HG03108 (cell line): ENCODE measurements at regions not wholly inside any gene's neighbourhood (a gene's known extent, or its start where the extent isn't known, plus 50 kb on each side); places are given as distances from the start of the nearest gene placed in this dataset.

Source experiments
- ATAC-seq: cut with Tn5 transposase; IDR thresholded peaks from one replicate; pipeline ENCODE4 v1.9.1; 2021; ENCODE audit warnings: moderate library complexity; ENCODE audit not compliant: unreplicated experiment

DNA sequence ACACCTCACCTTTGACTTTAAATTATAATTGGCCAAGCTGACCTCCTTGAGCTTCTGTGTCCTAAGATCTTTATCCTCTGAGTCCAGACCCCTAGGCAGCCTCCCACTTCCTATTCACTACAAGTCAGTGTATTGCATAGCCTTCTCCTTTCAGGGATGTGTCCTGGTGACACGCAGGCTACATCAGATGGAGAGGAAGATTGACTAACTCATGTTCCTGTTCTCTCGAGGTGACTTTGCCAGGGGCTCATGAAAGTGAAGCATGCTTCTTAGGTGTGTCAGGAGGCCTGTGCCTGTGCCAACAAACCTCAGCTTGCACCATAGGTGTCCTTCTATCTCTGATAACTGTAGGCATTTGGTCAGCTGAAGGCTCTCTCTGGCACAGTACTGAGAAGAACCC is 195.7 kb upstream of the HS3ST1 start:
- no peak for ATAC-seq

- ATAC-seq, result no peak
Observed at GRCh38 chr4:11623726-11624037, 195.0 kb upstream of the HS3ST1 start.

DNA sequence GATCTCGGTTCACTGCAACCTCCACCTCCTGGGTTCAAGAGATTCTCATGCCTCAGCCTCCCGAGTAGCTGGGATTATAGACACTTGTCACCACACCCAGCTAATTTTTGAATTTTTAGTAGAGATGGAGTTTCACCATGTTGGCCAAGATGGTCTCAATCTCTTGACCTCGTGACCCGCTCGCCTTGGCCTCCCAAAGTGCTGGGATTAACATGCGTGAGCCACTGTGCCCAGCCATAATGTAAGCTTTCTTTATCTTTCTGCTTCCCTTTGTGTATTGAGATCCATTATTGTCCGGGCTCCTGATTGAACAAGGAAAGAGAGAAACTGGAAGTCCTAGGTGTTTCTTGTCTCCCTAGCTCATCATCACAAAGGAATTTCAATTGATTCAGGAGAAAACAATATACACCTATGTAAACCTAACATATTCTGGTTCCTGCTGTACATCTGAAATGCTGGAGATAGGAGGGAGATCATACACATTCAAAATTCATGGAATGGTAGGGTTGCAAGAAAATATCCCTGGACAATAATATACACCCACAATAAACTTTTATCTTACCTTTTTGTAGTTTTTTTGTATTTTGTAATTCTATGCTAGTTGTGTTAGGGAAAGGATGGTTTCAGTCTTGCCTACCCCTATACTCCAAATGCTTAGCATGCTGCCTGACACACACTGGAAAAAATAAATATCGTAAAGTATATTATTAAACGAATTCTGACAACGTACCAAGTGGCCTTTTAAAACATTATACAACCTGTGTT is 194.4 kb upstream of the HS3ST1 start:
- ATAC-seq, result no peak

DNA sequence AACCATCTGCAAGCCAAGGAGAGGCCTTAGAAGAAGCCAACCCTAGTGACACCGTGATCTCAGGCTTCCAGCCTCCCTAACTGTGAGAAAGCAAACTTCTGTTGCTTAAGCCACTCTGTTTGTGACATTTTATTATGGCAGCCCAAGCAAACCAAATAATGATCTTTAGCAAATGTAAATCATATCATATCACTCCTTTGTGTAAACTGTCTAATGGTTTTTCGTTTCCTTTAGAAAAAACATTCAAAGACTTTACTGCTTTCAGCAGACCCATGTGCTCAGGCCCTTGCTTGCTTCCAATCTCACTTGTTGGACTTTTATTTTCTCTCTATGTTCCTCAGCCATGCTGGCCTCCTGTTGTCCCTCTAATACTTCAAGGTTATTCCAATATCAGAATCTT is 192.2 kb upstream of the HS3ST1 start:
- no peak for ATAC-seq

GRCh38 chr4:11618666-11619282 is 190.1 kb upstream of the HS3ST1 start:
- ATAC-seq, result no peak

DNA sequence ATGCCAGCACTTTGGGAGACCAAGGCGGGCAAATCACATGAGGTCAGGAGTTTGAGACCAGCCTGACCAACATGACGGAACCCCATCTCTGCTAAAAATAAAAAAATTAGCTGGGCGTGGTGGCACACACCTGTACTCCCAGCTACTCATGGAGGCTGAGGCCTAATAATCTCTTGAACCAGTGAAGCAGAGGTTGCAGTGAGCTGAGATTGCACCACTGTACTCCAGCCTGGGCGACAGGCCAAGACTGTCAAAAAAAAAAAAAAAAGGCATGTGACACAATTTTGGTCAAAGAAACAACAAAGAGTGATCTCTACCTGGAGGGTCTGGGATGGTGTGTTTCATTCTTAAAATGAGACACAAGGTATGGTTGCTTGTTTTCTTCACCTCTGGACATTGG is 188.2 kb upstream of the HS3ST1 start:
- ATAC-seq, result no peak

DNA sequence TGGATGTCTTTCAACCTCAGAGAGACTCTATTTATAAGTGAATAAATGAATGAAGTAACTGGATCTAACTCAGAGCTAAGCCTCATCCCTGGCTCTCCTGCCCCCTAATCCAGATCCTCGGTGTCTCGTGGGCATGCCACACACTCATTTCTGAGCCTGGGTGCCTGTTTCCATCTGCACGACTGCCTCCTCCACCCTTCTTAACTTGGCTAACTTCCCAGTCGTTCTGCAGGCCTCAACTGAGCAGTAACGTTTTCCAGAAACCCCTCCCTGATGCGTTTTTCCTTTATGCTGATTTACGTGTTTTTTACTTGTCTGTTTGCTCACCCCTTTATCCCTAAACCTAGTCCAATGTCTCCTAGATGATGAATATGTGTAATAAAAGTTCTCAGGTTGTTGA is 186.9 kb upstream of the HS3ST1 start:
- no peak for ATAC-seq

DNA sequence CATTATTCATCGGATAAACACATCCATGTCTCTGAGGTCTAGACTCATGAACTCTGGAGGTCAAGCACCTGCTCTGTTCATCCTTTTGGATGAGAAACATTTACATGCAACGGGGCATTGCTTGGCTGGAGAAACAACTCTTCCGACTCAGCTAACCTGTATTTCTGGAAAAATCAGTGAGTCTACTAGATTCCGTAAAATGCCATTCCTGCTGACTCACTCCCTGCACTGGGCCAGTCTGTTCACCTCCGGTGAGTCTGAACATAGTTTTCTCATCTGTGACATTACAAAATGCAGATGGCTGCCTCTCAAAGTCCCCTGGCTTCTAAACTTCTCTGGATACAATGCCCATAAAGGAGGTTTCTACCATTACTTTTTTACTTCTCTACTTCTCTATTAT is 185.7 kb upstream of the HS3ST1 start:
- ATAC-seq, result no peak

- no peak for ATAC-seq
Observed at GRCh38 chr4:11611868-11612267, 183.2 kb upstream of the HS3ST1 start.

DNA sequence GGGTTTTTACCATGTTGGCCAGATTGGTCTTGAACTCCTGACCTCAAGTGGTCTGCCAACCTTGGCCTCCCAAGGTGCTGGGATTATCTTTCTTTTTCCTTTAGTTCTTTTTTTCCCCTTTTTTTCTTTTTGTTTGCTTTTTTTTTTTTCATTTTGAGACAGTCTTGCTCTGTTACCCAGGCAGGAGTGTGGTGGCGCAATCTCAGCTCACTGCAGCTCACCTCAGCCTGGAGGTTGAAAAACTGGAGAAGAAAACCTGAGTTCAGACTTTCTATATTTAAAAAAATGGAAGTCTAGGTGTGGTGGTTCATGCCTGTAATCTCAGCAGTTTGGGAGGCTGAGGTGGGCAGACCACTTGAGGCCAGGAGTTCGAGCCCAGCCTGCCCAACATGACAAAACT is 181.1 kb upstream of the HS3ST1 start:
- ATAC-seq, result no peak

GRCh38 chr4:11608992-11609391 is 180.3 kb upstream of the HS3ST1 start:
- ATAC-seq, result no peak

DNA sequence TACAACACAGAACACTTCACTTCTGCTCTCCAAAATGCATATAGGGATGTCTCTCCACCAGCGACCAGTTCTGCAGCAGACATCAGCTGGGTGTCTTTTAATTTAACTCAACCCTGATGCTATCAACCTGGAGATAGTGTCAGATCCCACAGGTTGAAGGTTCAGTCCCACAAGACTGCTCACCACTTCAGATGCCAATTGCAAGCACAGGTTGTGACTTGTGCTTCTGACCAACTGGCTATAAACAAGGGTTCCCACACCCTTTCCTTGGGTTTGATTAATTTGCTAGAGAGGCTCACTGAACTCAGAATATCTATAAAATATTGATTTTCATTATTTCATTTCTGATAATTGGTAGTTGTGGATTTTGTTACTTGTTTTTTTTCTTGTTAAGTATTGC is 177.4 kb upstream of the HS3ST1 start:
- ATAC-seq, result no peak

GRCh38 chr4:11605597-11605996 is 176.9 kb upstream of the HS3ST1 start:
- no peak for ATAC-seq

- no peak for ATAC-seq
Observed at GRCh38 chr4:11604821-11605220, 176.1 kb upstream of the HS3ST1 start.

DNA sequence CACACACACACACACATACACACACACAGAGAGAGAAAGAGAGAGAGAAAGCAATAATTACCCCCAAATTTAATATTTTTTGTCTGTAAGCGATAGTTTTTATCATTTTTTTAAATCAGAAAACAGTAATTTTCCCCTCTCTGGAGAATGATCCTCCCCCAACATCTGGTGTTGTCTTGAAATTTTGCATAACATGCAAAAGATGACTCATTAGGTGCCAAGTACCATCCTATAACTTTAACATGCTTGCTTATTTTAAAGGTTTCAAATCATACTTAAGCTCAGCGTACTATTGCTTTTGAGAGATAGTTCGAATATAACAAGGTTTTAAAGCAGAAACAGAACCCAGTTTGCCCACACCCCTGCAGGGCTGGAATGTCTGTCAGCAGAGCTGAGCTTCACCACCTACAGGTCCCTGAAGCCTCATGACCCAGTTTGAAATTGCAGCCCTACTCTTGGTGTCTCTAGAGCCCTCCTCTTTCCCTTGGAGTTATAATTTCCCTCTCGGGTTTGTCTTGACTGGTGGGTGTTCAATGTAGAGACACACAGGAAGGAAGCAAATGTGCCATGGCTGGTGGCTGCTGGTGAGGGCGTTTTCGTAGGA is 175.0 kb upstream of the HS3ST1 start:
- ATAC-seq, result no peak

DNA sequence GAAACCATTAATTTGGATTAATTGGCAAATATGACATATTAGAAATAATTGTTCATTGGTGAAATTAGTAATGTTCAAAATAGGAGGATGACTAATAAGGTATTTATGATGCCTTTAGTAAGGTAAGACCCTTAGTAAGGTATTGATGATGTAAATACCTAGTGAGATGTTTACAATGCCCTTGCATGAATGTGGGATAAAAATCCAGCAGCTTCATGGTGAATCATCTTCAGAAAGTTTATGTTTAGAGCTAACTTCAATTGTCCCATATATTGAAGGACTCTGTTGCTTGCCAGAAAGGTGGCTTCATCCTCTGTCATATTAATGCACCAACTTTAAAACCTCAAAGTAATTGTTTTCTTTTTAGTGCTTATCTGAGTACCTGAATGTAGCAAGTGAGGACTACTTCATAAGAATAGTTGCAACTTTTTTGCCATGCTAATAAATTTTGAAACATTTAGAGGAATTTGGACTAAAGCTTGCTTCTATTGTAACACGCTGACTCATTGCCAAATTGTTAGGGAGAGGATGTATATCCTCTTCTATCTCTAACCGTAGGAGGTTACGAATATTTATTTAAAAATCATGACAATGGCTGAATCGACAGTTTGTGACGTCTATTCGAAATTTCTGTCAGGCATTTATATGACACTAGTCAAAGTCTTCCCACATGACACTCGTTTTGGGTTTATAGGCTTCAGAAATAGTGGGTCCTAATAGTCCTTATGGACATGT is 174.1 kb upstream of the HS3ST1 start:
- no peak for ATAC-seq

DNA sequence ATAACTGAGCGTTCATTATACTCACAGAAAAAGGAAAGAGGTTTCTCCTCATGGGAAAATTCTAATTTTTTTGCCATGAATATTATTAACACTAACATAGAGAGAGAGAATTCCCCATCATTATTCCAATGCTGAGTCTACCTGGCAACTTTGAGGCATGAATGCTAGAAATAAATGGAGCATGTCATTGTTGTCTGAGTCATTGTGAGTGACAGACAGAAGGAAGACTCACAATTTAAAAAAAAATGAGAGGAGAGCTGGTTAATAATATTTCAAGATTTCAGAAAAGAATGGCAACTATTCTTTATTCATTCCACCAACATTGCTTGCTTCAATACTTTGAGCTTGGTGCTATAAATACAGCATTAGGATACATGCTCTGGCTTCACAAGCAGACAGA is 170.4 kb upstream of the HS3ST1 start:
- ATAC-seq, result no peak

DNA sequence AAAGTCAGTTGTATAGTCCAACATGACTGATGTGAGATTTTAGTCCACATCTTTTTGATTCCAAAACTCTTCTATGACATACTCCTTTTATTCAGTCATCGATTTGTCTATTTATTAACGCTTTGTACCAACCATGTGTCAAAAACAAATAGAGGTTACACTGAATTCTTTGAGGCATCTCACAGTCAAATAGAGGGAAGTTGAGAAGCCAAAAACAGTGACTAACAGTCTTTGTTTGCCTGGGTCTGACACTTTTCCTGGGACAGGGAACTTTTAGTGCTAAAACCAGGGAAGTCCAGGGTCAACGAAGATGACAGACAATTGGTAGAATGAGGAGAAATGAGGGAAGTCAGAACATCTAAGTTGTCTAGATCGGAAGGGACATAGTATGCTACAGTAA is 169.9 kb upstream of the HS3ST1 start:
- no peak for ATAC-seq

DNA sequence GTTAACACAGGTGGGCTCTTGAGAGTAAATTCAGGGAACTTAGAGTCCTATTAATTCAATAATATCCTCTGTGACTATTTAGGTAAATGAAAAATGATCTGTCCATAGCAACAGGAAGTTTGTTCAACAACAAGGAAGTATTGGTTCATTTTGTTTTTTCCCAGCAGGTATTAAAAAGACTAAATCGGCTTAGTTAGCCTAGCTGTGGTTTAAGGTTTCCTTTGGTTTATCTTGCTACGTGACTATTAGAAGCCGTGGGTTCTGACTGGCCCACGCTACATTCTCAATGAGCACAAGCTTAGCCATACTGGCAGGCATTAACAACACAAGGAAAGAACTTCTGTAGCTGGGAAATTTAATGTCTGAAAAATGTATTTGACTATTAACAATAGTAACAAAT is 168.8 kb upstream of the HS3ST1 start:
- ATAC-seq, result no peak

DNA sequence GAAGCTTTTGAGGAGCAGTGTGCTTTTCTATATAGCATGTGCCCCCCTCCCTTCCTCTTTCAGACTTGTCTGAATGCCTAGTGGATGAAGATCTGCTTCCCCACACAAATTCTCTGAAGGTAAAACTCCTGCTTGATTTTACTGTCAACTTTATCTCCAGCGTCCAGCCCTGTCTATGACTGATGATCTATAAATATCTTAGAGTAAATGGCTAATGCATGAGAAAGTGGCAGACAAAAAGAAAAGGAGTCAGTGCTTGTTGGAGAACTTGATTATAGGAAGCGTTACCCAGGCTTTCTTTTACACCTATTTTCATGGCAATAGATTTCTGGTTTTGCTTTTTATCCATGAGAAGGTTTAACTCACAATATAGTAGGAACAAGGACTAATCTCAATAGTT is 168.3 kb upstream of the HS3ST1 start:
- no peak for ATAC-seq

- no peak for ATAC-seq
Observed at GRCh38 chr4:11593576-11594116, 165.0 kb upstream of the HS3ST1 start.

GRCh38 chr4:11592276-11592675 is 163.6 kb upstream of the HS3ST1 start:
- no peak for ATAC-seq
